K562 (cell line): ENCODE measurements at regions not wholly inside any gene's neighbourhood (a gene's known extent, or its start where the extent isn't known, plus 50 kb on each side); places are given as distances from the start of the nearest gene placed in this dataset.
A peak's percentile ranks its signal among the peaks of the same experiment; 100 is the strongest.

Experiments used
- ATAC-seq: fragments of 200-7000 bp; cut with Tn5 transposase; 3 replicates; pipeline ENCODE4 v1.9.1; 2020; ENCODE audit warnings: moderate library complexity
- BruUV-seq: library from RNA; stranded (reverse); fragments of 400-500 nt; replicated peaks from 2 replicates; lab custom pipeline; 2021; lab: Mats Ljungman, UMichigan
- CTCF ChIA-PET: fragments of 300-600 bp; formaldehyde crosslinking; extraction: SDS; loops from one replicate; lab custom pipeline; 2021; ENCODE audit warnings: low intra/inter-chr PET ratio; lab: Yijun Ruan, JAX
- POLR2A ChIA-PET: fragments of 300-600, 350-650 bp; sonication (Branson Sonifier 250); formaldehyde crosslinking; extraction: SDS; loops from one replicate; lab custom pipeline; 2021; ENCODE audit warnings: antibody characterized with exemption, inconsistent platforms; lab: Yijun Ruan, JAX
- DNase-seq, 4 experiments: peaks; one replicate each; pipeline versions ENCODE4 v3.0.0 to v3.0.0-alpha.2; 2011 to 2018; ENCODE audit warnings: low spot score in 3 of 4, mixed read lengths in 3 of 4; ENCODE audit errors: extremely low read depth in 1 of 4
- FAIRE-seq: peaks from 2 replicates; lab custom pipeline; 2011; peaks lifted over from hg19 to GRCh38; lab: Jason Lieb, UNC
- H2AFZ ChIP-seq: 2 replicates; pipeline ENCODE4 v1.6.0; 2011; ENCODE audit warnings: low read depth, low read length, control low read depth, inconsistent platforms
- H3K27ac ChIP-seq: fragments of 200-600 bp; 3 replicates; pipeline ENCODE4 v1.8.0; 2011; ENCODE audit warnings: low read depth, mild to moderate bottlenecking, control low read depth, inconsistent platforms, low read length, moderate library complexity, mixed read lengths; ENCODE audit errors: extremely low read depth
- H3K27me3 ChIP-seq, 2 experiments: fragments of 300-600 bp in 1 of 2; 2 replicates in 1 of 2; 3 replicates in 1 of 2; pipeline versions ENCODE4 v1.6.0 to v1.8.0; 2011; ENCODE audit warnings: inconsistent platforms in 2 of 2, low read length in 2 of 2, mild to moderate bottlenecking in 1 of 2, mixed read lengths in 1 of 2, moderate library complexity in 1 of 2; ENCODE audit not compliant: control insufficient read depth in 2 of 2, insufficient read depth in 2 of 2
- H3K36me3 ChIP-seq: fragments of 300-600 bp; 3 replicates; pipeline ENCODE4 v1.8.0; 2011; ENCODE audit warnings: mild to moderate bottlenecking, low read length, inconsistent platforms; ENCODE audit not compliant: control insufficient read depth, insufficient read depth
- H3K4me1 ChIP-seq, 2 experiments: fragments of 200-600 bp in 1 of 2; replicated peaks in 1 of 2; 2 replicates in 1 of 2; 3 replicates in 1 of 2; pipeline versions ENCODE4 v1.5.1 to v1.8.0; 2011; ENCODE audit warnings: inconsistent platforms in 2 of 2, low read length in 2 of 2, mild to moderate bottlenecking in 1 of 2, mixed read lengths in 1 of 2, moderate library complexity in 1 of 2; ENCODE audit not compliant: control insufficient read depth in 2 of 2, insufficient read depth in 2 of 2
- H3K4me2 ChIP-seq: 2 replicates; pipeline ENCODE4 v1.6.1; 2011; ENCODE audit warnings: low read length, control low read depth, inconsistent platforms, mixed read lengths; ENCODE audit not compliant: insufficient read depth
- H3K4me3 ChIP-seq: fragments of 200-600 bp; sonication (generic), shearing (Covaris generic); 2 replicates; pipeline ENCODE4 v1.5.1; 2016; ENCODE audit warnings: control low read depth, inconsistent platforms
- H3K79me2 ChIP-seq: fragments of 200-600 bp; 3 replicates; pipeline ENCODE4 v1.8.0; 2011; ENCODE audit warnings: low read length, inconsistent platforms; ENCODE audit not compliant: control insufficient read depth, insufficient read depth
- H3K9ac ChIP-seq, 2 experiments: 2 replicates each; pipeline versions ENCODE4 v1.6.0 to v1.6.1; 2011; ENCODE audit warnings: low read depth in 2 of 2, low read length in 2 of 2, control low read depth in 1 of 2, inconsistent platforms in 1 of 2, mild to moderate bottlenecking in 1 of 2, mixed read lengths in 1 of 2; ENCODE audit not compliant: insufficient read depth in 1 of 2
- H3K9me1 ChIP-seq: one replicate; pipeline ENCODE4 v1.6.0; 2011; ENCODE audit warnings: inconsistent platforms, mild to moderate bottlenecking, low read length, moderate library complexity; ENCODE audit not compliant: control insufficient read depth, insufficient read depth
- H3K9me3 ChIP-seq: replicated peaks from 2 replicates; pipeline ENCODE4 v1.5.1; 2011; ENCODE audit warnings: low read depth, low read length, inconsistent platforms; ENCODE audit not compliant: control insufficient read depth, insufficient read depth
- H4K20me1 ChIP-seq: replicated peaks from 2 replicates; pipeline ENCODE4 v1.6.1; 2011; ENCODE audit warnings: low read length, inconsistent platforms, mixed read lengths; ENCODE audit not compliant: control insufficient read depth, insufficient read depth
- CBX5 ChIP-seq: IDR thresholded peaks from 2 replicates; pipeline ENCODE4 v1.6.1; 2014; ENCODE audit warnings: low read depth, borderline replicate concordance
- DACH1 ChIP-seq: fragments of 450-650 bp; IDR thresholded peaks from 2 replicates; pipeline ENCODE4 v1.6.1; 2018; ENCODE audit not compliant: partially characterized antibody
- HSF4 ChIP-seq: fragments of 250-450 bp; sonication (Bioruptor Pico); IDR thresholded peaks from 2 replicates; pipeline ENCODE4 v2.1.2; 2022; ENCODE audit warnings: mild to moderate bottlenecking, moderate library complexity, borderline replicate concordance
- NFRKB ChIP-seq: fragments of 450-650 bp; IDR thresholded peaks from 2 replicates; pipeline ENCODE4 v1.6.1; 2016; ENCODE audit warnings: low read depth
- NFXL1 ChIP-seq: fragments of 450-650 bp; formaldehyde crosslinking; IDR thresholded peaks from 2 replicates; pipeline ENCODE4 v1.4.0; 2021; ENCODE audit warnings: mild to moderate bottlenecking
- RB1 ChIP-seq: fragments of 450-650 bp; IDR thresholded peaks from 2 replicates; pipeline ENCODE4 v1.6.1; 2017; ENCODE audit warnings: low read depth, mild to moderate bottlenecking
- RBM39 ChIP-seq: fragments of 200-400 bp; formaldehyde crosslinking; optimal IDR thresholded peaks from 2 replicates; pipeline ENCODE3; 2018; ENCODE audit warnings: low read depth, low read length
- SMAD4 ChIP-seq: fragments of 250-450 bp; sonication (Bioruptor Pico); conservative IDR thresholded peaks from 2 replicates; pipeline ENCODE4 v1.8.0; 2021; ENCODE audit warnings: inconsistent platforms, mild to moderate bottlenecking, moderate library complexity
- SUPT5H ChIP-seq: fragments of 450-650 bp; IDR thresholded peaks from 2 replicates; pipeline ENCODE4 v1.6.1; 2016
- TEAD2 ChIP-seq: fragments of 450-650 bp; IDR thresholded peaks from 2 replicates; pipeline ENCODE4 v1.6.1; 2016; ENCODE audit warnings: missing genetic modification characterization, control low read depth, missing compliant biosample characterization
- TRIM28 ChIP-seq: fragments of 450-650 bp; IDR thresholded peaks from 2 replicates; pipeline ENCODE4 v1.6.1; 2017
- ZNF239 ChIP-seq: fragments of 250-450 bp; sonication (Bioruptor Pico); IDR thresholded peaks from 2 replicates; pipeline ENCODE4 v1.4.0; 2020; ENCODE audit warnings: mild to moderate bottlenecking
- ZNF444 ChIP-seq: fragments of 250-450 bp; sonication (Bioruptor Pico); IDR thresholded peaks from 2 replicates; pipeline ENCODE4 v1.4.0; 2020; ENCODE audit warnings: mild to moderate bottlenecking, moderate library complexity
- ZNF589 ChIP-seq: fragments of 200-800 bp; sonication (Bioruptor generic); IDR thresholded peaks from 2 replicates; pipeline ENCODE4 v1.6.1; 2016; ENCODE audit warnings: low read depth, missing genetic modification characterization, missing compliant biosample characterization
- WGBS: fragments of 100-300 bp; shearing (Covaris generic); methylation state at CpG from one replicate; pipeline ENCODE4 v1.1.6; 2016; ENCODE audit warnings: low coverage, mixed read lengths; ENCODE audit not compliant: insufficient coverage; ENCODE audit errors: missing lambda C conversion rate; 5-methylcytosine and 5-hydroxymethylcytosine counted together
- in situ Hi-C: fragments of 300-500 bp; cut with MboI; formaldehyde crosslinking; loops from 4 replicates; pipeline ENCODE4 v1.15.0; 2018; ENCODE audit warnings: inconsistent platforms, mixed read lengths
- intact Hi-C: fragments of 100-400 bp; cut with micrococcal nuclease; formaldehyde crosslinking; loops from 2 replicates; pipeline ENCODE4 v1.14.2; 2022
- TF ChIP-seq, protein P1 (sequence below): fragments of 250-450 bp; sonication (Bioruptor Pico); IDR thresholded peaks from 2 replicates; pipeline ENCODE4 v1.4.0; 2020; ENCODE audit warnings: borderline replicate concordance
- TF ChIP-seq, protein P2 (sequence below): fragments of 250-450 bp; sonication (Bioruptor Pico); IDR thresholded peaks from 2 replicates; pipeline ENCODE4 v1.5.0; 2021; ENCODE audit warnings: mild to moderate bottlenecking, borderline replicate concordance
- TF ChIP-seq, protein P3 (sequence below): fragments of 250-450 bp; sonication (Bioruptor Pico); IDR thresholded peaks from 2 replicates; pipeline ENCODE4 v1.5.0; 2021
- TF ChIP-seq, protein P4 (sequence below): IDR thresholded peaks from 2 replicates; pipeline ENCODE4 v1.6.1; 2014; ENCODE audit warnings: antibody characterized with exemption

DNA sequence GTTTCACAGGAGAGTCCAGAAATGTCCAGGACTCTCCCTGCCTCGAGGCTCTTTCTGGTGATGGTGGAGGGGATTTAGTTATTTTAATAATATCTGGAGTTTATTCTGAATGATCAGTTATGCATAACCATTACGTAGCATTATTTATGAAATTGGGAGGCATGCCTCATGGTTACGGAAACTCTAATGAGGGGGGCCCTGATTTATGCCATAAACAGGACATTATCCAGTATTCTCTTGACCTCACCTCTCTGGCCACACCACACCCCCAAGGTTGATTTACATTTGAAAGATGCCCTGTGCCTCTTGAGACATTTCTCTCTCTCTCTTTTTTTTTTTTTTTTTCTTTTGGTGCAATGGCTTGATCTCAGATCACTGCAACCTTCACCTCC lies 268.8 kb downstream of the TFAP2C start (continued):
- TF ChIP-seq, protein P1, sequence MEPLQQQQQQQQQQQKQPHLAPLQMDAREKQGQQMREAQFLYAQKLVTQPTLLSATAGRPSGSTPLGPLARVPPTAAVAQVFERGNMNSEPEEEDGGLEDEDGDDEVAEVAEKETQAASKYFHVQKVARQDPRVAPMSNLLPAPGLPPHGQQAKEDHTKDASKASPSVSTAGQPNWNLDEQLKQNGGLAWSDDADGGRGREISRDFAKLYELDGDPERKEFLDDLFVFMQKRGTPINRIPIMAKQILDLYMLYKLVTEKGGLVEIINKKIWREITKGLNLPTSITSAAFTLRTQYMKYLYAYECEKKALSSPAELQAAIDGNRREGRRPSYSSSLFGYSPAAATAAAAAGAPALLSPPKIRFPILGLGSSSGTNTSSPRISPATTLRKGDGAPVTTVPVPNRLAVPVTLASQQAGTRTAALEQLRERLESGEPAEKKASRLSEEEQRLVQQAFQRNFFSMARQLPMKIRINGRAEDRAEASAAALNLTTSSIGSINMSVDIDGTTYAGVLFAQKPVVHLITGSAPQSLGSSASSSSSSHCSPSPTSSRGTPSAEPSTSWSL (CRISPR knock-in tag) = no peak
- TF ChIP-seq, protein P2, sequence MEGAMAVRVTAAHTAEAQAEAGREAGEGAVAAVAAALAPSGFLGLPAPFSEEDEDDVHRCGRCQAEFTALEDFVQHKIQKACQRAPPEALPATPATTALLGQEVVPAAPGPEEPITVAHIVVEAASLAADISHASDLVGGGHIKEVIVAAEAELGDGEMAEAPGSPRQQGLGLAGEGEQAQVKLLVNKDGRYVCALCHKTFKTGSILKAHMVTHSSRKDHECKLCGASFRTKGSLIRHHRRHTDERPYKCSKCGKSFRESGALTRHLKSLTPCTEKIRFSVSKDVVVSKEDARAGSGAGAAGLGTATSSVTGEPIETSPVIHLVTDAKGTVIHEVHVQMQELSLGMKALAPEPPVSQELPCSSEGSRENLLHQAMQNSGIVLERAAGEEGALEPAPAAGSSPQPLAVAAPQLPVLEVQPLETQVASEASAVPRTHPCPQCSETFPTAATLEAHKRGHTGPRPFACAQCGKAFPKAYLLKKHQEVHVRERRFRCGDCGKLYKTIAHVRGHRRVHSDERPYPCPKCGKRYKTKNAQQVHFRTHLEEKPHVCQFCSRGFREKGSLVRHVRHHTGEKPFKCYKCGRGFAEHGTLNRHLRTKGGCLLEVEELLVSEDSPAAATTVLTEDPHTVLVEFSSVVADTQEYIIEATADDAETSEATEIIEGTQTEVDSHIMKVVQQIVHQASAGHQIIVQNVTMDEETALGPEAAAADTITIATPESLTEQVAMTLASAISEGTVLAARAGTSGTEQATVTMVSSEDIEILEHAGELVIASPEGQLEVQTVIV (CRISPR knock-in tag) = no peak
- no peak for TF ChIP-seq DACH1

DNA sequence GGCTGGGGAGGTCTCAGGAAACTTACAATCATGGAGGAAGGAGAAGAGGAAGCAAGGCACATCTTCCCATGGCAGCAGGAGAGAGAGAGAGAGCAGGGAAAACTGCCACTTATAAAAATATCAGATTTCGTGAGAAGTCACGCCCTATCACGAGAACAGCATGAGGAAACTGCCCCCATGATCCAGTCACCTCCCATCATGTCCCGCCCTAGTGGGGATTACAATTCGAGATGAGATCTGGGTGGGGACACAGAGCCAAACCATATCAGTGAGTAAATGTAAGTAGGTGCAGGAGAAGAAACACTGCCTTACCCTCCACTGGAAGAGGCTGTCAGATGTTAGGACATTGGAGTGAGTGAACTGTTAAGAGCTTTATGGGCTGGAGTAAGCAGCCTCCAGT lies 270.4 kb downstream of the TFAP2C start:
- H3K9me1 ChIP-seq = no peaks in the 10 kb centered on the region
- no peak overlapping the region for H2AFZ ChIP-seq
- no peak overlapping the region for H3K4me3 ChIP-seq
- H3K36me3 ChIP-seq = no peaks in the 10 kb centered on the region
- 0 out of 2 replicates have a peak overlapping the region, but pooled peaks have one; percentile 27 for H3K4me2 ChIP-seq
- H3K27me3 ChIP-seq = peaks cover 0 to 13% of the 10 kb centered on the region in 2 experiments; a peak in 2 of 5 replicates
- in situ Hi-C loops (no loop called here), intact Hi-C loops (no loop called here)
- no peak overlapping the region for H3K9ac ChIP-seq
- no peak for ATAC-seq
- H3K9me3 ChIP-seq = no peaks in the 10 kb centered on the region
- POLR2A ChIA-PET = interaction anchor here (0.6 kb wide), 1 partner anchor 275 kb away, joined by 3 read pairs; no protein-coding TSS in a partner anchor
- CTCF ChIA-PET = no interaction called here
- H3K4me1 ChIP-seq = no peaks in the 10 kb centered on the region
- no peak for DNase-seq
- FAIRE-seq = no peak
- no peaks in the 10 kb centered on the region for H4K20me1 ChIP-seq
- 0% methylated on average over 5 of the region's 5 CpGs for WGBS
- no TSS peak for BruUV-seq
- no peak overlapping the region for H3K27ac ChIP-seq
- H3K79me2 ChIP-seq = no peaks in the 10 kb centered on the region
- TF ChIP-seq, protein P3, sequence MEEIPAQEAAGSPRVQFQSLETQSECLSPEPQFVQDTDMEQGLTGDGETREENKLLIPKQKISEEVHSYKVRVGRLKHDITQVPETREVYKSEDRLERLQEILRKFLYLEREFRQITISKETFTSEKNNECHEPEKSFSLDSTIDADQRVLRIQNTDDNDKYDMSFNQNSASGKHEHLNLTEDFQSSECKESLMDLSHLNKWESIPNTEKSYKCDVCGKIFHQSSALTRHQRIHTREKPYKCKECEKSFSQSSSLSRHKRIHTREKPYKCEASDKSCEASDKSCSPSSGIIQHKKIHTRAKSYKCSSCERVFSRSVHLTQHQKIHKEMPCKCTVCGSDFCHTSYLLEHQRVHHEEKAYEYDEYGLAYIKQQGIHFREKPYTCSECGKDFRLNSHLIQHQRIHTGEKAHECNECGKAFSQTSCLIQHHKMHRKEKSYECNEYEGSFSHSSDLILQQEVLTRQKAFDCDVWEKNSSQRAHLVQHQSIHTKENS (CRISPR knock-in tag) = no peak
- TF ChIP-seq RBM39 (no peak), ZNF589 (no peak), SUPT5H (no peak), NFRKB (no peak), ZNF444 (CRISPR knock-in tag) (no peak), TEAD2 (tag) (no peak), RB1 (no peak), TRIM28 (no peak), SMAD4 (no peak), ZNF239 (CRISPR knock-in tag) (no peak), HSF4 (no peak), CBX5 (no peak), NFXL1 (no peak)
- TF ChIP-seq, protein P4, sequence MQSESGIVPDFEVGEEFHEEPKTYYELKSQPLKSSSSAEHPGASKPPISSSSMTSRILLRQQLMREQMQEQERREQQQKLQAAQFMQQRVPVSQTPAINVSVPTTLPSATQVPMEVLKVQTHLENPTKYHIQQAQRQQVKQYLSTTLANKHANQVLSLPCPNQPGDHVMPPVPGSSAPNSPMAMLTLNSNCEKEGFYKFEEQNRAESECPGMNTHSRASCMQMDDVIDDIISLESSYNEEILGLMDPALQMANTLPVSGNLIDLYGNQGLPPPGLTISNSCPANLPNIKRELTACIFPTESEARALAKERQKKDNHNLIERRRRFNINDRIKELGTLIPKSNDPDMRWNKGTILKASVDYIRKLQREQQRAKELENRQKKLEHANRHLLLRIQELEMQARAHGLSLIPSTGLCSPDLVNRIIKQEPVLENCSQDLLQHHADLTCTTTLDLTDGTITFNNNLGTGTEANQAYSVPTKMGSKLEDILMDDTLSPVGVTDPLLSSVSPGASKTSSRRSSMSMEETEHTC = no peak
